ENCODE measurements at regions not wholly inside any gene's neighbourhood (a gene's known extent, or its start where the extent isn't known, plus 50 kb on each side); places are given as distances from the start of the nearest gene placed in this dataset.

DNA sequence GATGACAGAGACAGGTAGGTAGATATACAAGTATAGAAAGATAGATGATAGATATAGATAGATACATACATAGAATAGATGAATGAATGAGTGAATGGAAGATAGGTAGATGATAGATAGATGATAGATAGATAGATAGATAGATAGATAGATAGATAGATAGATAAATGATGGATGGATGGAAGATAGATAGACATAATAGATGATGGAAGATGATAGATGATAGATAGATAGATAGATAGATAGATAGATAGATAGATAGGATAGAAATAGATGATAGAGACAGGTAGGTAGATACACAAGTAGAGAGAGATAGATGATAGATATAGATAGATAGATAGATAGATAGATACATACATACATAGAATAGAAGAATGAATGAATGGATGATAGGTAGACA is 510.1 kb upstream of the AUTS2 start:
- H3K9ac ChIP-seq (ENCODE audit: insufficient read depth, low read length), result no peak overlapping the region
- H3K4me1 ChIP-seq (ENCODE audit: control insufficient read depth, extremely low read depth, insufficient read depth, low read length), result no peaks in the 10 kb centered on the region
- no peak overlapping the region for H3K4me3 ChIP-seq (replicated peaks in 1 of 4; ENCODE audit: control extremely low read depth in 1 of 4, insufficient read depth in 1 of 4, low read depth in 3 of 4, low read length in 4 of 4)
- no peaks in the 10 kb centered on the region for H3K27me3 ChIP-seq (ENCODE audit: control insufficient read depth, insufficient read depth, low read length)
- H2AFZ ChIP-seq (ENCODE audit: low read length), result no peak overlapping the region
- no peak for DNase-seq (ENCODE audit: low read depth in 2 of 2)
- no peaks in the 10 kb centered on the region for H3K79me2 ChIP-seq (ENCODE audit: control insufficient read depth, insufficient read depth, low read length)
- no peaks in the 10 kb centered on the region for H3K36me3 ChIP-seq (ENCODE audit: control insufficient read depth, insufficient read depth, low read length)
- no peak overlapping the region for H3K27ac ChIP-seq (ENCODE audit: insufficient read depth, low read length)
- H4K20me1 ChIP-seq (ENCODE audit: control insufficient read depth, extremely low read depth, insufficient read depth, low read length), result no peaks in the 10 kb centered on the region
- no peak overlapping the region for H3K4me2 ChIP-seq (ENCODE audit: extremely low read depth, insufficient read depth, low read length)
- H3K9me3 ChIP-seq (ENCODE audit: control insufficient read depth, insufficient read depth, low read depth, low read length), result no peaks in the 10 kb centered on the region
- TF ChIP-seq, protein P1, sequence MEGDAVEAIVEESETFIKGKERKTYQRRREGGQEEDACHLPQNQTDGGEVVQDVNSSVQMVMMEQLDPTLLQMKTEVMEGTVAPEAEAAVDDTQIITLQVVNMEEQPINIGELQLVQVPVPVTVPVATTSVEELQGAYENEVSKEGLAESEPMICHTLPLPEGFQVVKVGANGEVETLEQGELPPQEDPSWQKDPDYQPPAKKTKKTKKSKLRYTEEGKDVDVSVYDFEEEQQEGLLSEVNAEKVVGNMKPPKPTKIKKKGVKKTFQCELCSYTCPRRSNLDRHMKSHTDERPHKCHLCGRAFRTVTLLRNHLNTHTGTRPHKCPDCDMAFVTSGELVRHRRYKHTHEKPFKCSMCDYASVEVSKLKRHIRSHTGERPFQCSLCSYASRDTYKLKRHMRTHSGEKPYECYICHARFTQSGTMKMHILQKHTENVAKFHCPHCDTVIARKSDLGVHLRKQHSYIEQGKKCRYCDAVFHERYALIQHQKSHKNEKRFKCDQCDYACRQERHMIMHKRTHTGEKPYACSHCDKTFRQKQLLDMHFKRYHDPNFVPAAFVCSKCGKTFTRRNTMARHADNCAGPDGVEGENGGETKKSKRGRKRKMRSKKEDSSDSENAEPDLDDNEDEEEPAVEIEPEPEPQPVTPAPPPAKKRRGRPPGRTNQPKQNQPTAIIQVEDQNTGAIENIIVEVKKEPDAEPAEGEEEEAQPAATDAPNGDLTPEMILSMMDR (conservative IDR thresholded peaks at IDR 0.05 in 1 of 2, IDR thresholded peaks at IDR 0.05 in 1 of 2; ENCODE audit: low read depth in 1 of 2, low read length in 2 of 2), result no peak
- no peak for TF ChIP-seq EZH2 (IDR thresholded peaks at IDR 0.05; ENCODE audit: low read length, missing control alignments)

DNA sequence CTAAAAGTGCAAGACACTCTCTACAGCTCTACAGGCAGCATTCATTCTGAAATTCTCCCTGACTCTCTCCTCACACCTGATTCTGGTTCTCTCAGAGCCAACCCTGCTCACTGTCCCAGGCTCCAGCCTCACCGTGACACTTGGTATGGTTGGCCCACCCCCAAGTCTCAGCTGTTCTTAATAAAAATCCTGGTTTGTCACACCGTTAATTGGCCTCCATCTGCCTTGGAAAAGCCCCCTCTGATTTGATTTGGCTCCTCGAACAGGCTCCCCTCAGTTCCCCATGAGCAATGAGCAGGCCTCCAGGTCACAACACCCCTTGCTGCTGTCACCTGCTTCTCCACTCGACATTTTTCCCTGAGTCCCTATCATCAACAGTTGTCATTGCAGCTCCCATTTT is 507.3 kb upstream of the AUTS2 start:
- Histone ChIP-seq H3K4me1 (ENCODE audit: control insufficient read depth, extremely low read depth, insufficient read depth, low read length) (no peaks in the 10 kb centered on the region), H3K27me3 (ENCODE audit: control insufficient read depth, insufficient read depth, low read length) (no peaks in the 10 kb centered on the region), H3K9ac (ENCODE audit: insufficient read depth, low read length) (no peak overlapping the region), H3K36me3 (ENCODE audit: control insufficient read depth, insufficient read depth, low read length) (no peaks in the 10 kb centered on the region), H3K4me3 (replicated peaks in 1 of 4; ENCODE audit: control extremely low read depth in 1 of 4, insufficient read depth in 1 of 4, low read depth in 3 of 4, low read length in 4 of 4) (no peak overlapping the region), H3K27ac (ENCODE audit: insufficient read depth, low read length) (no peak overlapping the region), H3K9me3 (ENCODE audit: control insufficient read depth, insufficient read depth, low read depth, low read length) (no peaks in the 10 kb centered on the region), H4K20me1 (ENCODE audit: control insufficient read depth, extremely low read depth, insufficient read depth, low read length) (no peaks in the 10 kb centered on the region), H3K79me2 (ENCODE audit: control insufficient read depth, insufficient read depth, low read length) (no peaks in the 10 kb centered on the region), H2AFZ (ENCODE audit: low read length) (no peak overlapping the region), H3K4me2 (ENCODE audit: extremely low read depth, insufficient read depth, low read length) (no peak overlapping the region)
- no peak for DNase-seq (ENCODE audit: low read depth in 2 of 2)
- no peak for TF ChIP-seq EZH2 (IDR thresholded peaks at IDR 0.05; ENCODE audit: low read length, missing control alignments)
- TF ChIP-seq, protein P1 (conservative IDR thresholded peaks at IDR 0.05 in 1 of 2, IDR thresholded peaks at IDR 0.05 in 1 of 2; ENCODE audit: low read depth in 1 of 2, low read length in 2 of 2), result no peak

GRCh38 chr7:69091521-69091920 is 506.8 kb upstream of the AUTS2 start:
- Histone ChIP-seq H3K79me2 (ENCODE audit: control insufficient read depth, insufficient read depth, low read length) (no peaks in the 10 kb centered on the region), H3K27ac (ENCODE audit: insufficient read depth, low read length) (no peak overlapping the region), H3K9me3 (ENCODE audit: control insufficient read depth, insufficient read depth, low read depth, low read length) (no peaks in the 10 kb centered on the region), H3K4me1 (ENCODE audit: control insufficient read depth, extremely low read depth, insufficient read depth, low read length) (no peaks in the 10 kb centered on the region), H3K4me2 (ENCODE audit: extremely low read depth, insufficient read depth, low read length) (no peak overlapping the region), H2AFZ (ENCODE audit: low read length) (no peak overlapping the region), H4K20me1 (ENCODE audit: control insufficient read depth, extremely low read depth, insufficient read depth, low read length) (no peaks in the 10 kb centered on the region), H3K27me3 (ENCODE audit: control insufficient read depth, insufficient read depth, low read length) (no peaks in the 10 kb centered on the region), H3K9ac (ENCODE audit: insufficient read depth, low read length) (no peak overlapping the region), H3K4me3 (replicated peaks in 1 of 4; ENCODE audit: control extremely low read depth in 1 of 4, insufficient read depth in 1 of 4, low read depth in 3 of 4, low read length in 4 of 4) (no peak overlapping the region), H3K36me3 (ENCODE audit: control insufficient read depth, insufficient read depth, low read length) (no peaks in the 10 kb centered on the region)
- DNase-seq (ENCODE audit: low read depth in 2 of 2), result no peak
- TF ChIP-seq, protein P1 (conservative IDR thresholded peaks at IDR 0.05 in 1 of 2, IDR thresholded peaks at IDR 0.05 in 1 of 2; ENCODE audit: low read depth in 1 of 2, low read length in 2 of 2), result no peak
- TF ChIP-seq EZH2 (IDR thresholded peaks at IDR 0.05; ENCODE audit: low read length, missing control alignments), result no peak

Data from fibroblast of lung (primary cell).